ENCODE measurements at regions not wholly inside any gene's neighbourhood (a gene's known extent, or its start where the extent isn't known, plus 50 kb on each side); places are given as distances from the start of the nearest gene placed in this dataset.

- Mint-ChIP-seq H3K4me1 (ENCODE audit: low read depth, unreplicated experiment) (no peaks in the 10 kb centered on the region), H3K27me3 (ENCODE audit: insufficient read depth, unreplicated experiment) (peaks cover 9% of the 10 kb centered on the region), H3K4me3 (ENCODE audit: unreplicated experiment) (no peak overlapping the region), H3K36me3 (ENCODE audit: insufficient read depth, unreplicated experiment) (no peaks in the 10 kb centered on the region), H3K27ac (ENCODE audit: unreplicated experiment) (no peak overlapping the region), H3K9me3 (ENCODE audit: unreplicated experiment) (no peaks in the 10 kb centered on the region)
- no TSS peak for BruUV-seq (replicated peaks)
- no peak for DNase-seq
- ChIA-PET CTCF (no interaction called here), POLR2A (no interaction called here)
- TF ChIP-seq CTCF (IDR thresholded peaks at IDR 0.05; ENCODE audit: insufficient read depth in 1 of 2, low read depth in 1 of 2, low read length in 1 of 2, severe bottlenecking in 1 of 2, unreplicated experiment in 1 of 2), result no peak
- H3K9me3 ChIP-seq, result no peaks in the 10 kb centered on the region
- H3K4me3 ChIP-seq (ENCODE audit: low read depth, low read length), result no peak overlapping the region
- intact Hi-C loops (cut with micrococcal nuclease; ENCODE audit: unreplicated experiment), result no loop called here
- no peaks in the 10 kb centered on the region for H3K36me3 ChIP-seq (ENCODE audit: control insufficient read depth, insufficient read depth, low read length)
- H3K27me3 ChIP-seq (replicated peaks; ENCODE audit: control insufficient read depth, insufficient read depth, low read length), result no peaks in the 10 kb centered on the region
- H3K4me1 ChIP-seq, result no peaks in the 10 kb centered on the region
Measured at GRCh38 chr21:17082843-17083483, 429.9 kb upstream of the CXADR start.

- Mint-ChIP-seq H3K27me3 (ENCODE audit: insufficient read depth, unreplicated experiment) (peaks cover 9% of the 10 kb centered on the region), H3K9me3 (ENCODE audit: unreplicated experiment) (no peaks in the 10 kb centered on the region), H3K36me3 (ENCODE audit: insufficient read depth, unreplicated experiment) (no peaks in the 10 kb centered on the region), H3K4me3 (ENCODE audit: unreplicated experiment) (no peak overlapping the region), H3K4me1 (ENCODE audit: low read depth, unreplicated experiment) (no peaks in the 10 kb centered on the region), H3K27ac (ENCODE audit: unreplicated experiment) (no peak overlapping the region)
- TF ChIP-seq CTCF (IDR thresholded peaks at IDR 0.05; ENCODE audit: insufficient read depth in 1 of 2, low read depth in 1 of 2, low read length in 1 of 2, severe bottlenecking in 1 of 2, unreplicated experiment in 1 of 2), result no peak
- no TSS peak for BruUV-seq (replicated peaks)
- no peaks in the 10 kb centered on the region for H3K9me3 ChIP-seq
- H3K27me3 ChIP-seq (replicated peaks; ENCODE audit: control insufficient read depth, insufficient read depth, low read length), result no peaks in the 10 kb centered on the region
- POLR2A ChIA-PET, result no interaction called here
- DNase-seq, result no peak
- no peaks in the 10 kb centered on the region for H3K36me3 ChIP-seq (ENCODE audit: control insufficient read depth, insufficient read depth, low read length)
- H3K4me1 ChIP-seq, result no peaks in the 10 kb centered on the region
- no peak overlapping the region for H3K4me3 ChIP-seq (ENCODE audit: low read depth, low read length)
- intact Hi-C loops (cut with micrococcal nuclease; ENCODE audit: unreplicated experiment), result no loop called here
- CTCF ChIA-PET, result no interaction called here
Measured at GRCh38 chr21:17085707-17086106, 427.1 kb upstream of the CXADR start.

GRCh38 chr21:17088500-17088899 is 424.3 kb upstream of the CXADR start:
- no peaks in the 10 kb centered on the region for H3K4me1 Mint-ChIP-seq (ENCODE audit: low read depth, unreplicated experiment)
- TF ChIP-seq CTCF (IDR thresholded peaks at IDR 0.05; ENCODE audit: insufficient read depth in 1 of 2, low read depth in 1 of 2, low read length in 1 of 2, severe bottlenecking in 1 of 2, unreplicated experiment in 1 of 2), result no peak
- Histone ChIP-seq H3K27me3 (replicated peaks; ENCODE audit: control insufficient read depth, insufficient read depth, low read length) (no peaks in the 10 kb centered on the region), H3K4me1 (no peaks in the 10 kb centered on the region), H3K36me3 (ENCODE audit: control insufficient read depth, insufficient read depth, low read length) (no peaks in the 10 kb centered on the region), H3K9me3 (no peaks in the 10 kb centered on the region), H3K4me3 (ENCODE audit: low read depth, low read length) (no peak overlapping the region)
- CTCF ChIA-PET, result no interaction called here
- H3K27ac Mint-ChIP-seq (ENCODE audit: unreplicated experiment), result no peak overlapping the region
- no peak overlapping the region for H3K4me3 Mint-ChIP-seq (ENCODE audit: unreplicated experiment)
- no peaks in the 10 kb centered on the region for H3K36me3 Mint-ChIP-seq (ENCODE audit: insufficient read depth, unreplicated experiment)
- no TSS peak for BruUV-seq (replicated peaks)
- intact Hi-C loops (cut with micrococcal nuclease; ENCODE audit: unreplicated experiment), result no loop called here
- H3K9me3 Mint-ChIP-seq (ENCODE audit: unreplicated experiment), result peaks cover 8% of the 10 kb centered on the region
- POLR2A ChIA-PET, result no interaction called here
- peaks cover 9% of the 10 kb centered on the region for H3K27me3 Mint-ChIP-seq (ENCODE audit: insufficient read depth, unreplicated experiment)
- no peak for DNase-seq
